Hindlimb muscle (tissue), 1 donor: ENCODE measurements at regions not wholly inside any gene's neighbourhood (a gene's known extent, or its start where the extent isn't known, plus 50 kb on each side); places are given as distances from the start of the nearest gene placed in this dataset.
A peak's percentile ranks its signal among the peaks of the same experiment; 100 is the strongest.
"Not testable (repeated sequence)": the region's sequence is repeated elsewhere in the genome, so short reads cannot be mapped to it uniquely, and the experiment has no call there.

Experiments used
- DNase-seq: peaks from one replicate; pipeline ENCODE4 v3.0.0-alpha.2; 2013

DNA sequence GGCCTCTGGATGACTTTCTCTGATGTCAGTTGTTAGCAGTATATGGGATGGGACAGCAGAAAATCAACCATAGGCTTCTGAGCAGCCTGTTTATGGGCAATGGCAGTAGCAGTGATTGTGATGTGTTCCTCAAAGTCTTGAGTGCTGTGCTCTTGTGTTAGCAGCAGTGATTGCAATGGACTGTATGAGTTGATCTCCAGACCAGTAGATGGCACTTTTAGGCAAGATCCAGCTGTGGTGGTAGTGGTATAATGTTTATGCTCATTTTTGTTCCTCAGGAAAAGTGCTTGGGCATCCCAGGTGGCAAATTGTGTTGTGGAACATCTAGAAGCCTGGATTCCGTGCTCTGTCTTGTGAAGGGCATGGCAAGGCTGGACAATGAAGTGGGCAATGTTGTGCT, 181.6 kb upstream of the SYNCRIP start:
- DNase-seq = no peak

- DNase-seq = no peak
These were observed 167.9 kb upstream of the SYNCRIP start for GRCh38 chr6:85810558-85810957.

DNA sequence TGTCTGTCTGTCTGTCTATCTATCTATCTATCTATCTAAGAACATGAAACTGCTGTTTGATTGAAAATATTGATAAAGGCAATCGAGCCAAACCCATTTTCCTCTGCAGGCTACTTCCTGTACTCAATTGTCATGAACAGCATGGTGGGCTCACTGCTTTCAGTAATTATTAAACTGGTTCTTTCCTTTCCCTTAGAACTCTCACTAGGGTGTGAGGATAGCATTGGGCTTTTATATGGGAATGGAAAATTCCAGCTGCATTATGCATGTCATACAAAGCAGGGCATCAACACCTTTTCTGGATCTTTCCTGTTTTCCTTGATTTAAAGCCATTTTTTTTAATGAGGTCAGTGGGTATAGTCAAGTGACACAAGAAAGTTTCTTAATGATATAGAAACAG, 161.0 kb upstream of the SYNCRIP start:
- DNase-seq = no peak

DNA sequence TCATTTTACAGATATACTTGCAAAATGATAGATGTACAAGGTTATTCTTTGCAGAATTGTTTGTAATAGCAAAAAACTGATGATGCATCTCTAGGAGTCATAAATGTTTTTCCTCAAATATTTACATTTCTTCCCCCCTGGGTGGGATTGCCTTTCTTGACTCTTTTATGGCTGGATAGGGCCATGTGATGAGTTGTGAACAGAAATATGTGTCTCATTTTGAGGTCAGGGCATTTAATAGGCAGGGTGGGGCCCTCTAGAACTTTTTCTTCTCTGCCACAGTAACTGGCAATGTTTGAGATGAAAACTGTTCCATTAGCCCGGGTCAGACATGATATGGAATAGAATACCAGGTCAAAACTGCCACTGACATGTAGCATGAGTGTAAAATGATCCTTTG, 159.5 kb upstream of the SYNCRIP start:
- no peak for DNase-seq

GRCh38 chr6:85798931-85799652, 156.4 kb upstream of the SYNCRIP start:
- DNase-seq = no peak

- DNase-seq = no peak
These were observed 155.3 kb upstream of the SYNCRIP start for GRCh38 chr6:85797993-85798392.

GRCh38 chr6:85795945-85796344, 153.3 kb upstream of the SYNCRIP start:
- DNase-seq = no peak

- no peak for DNase-seq
These were observed 149.6 kb upstream of the SYNCRIP start for GRCh38 chr6:85792254-85792653.

GRCh38 chr6:85775883-85776282, 133.2 kb upstream of the SYNCRIP start:
- no peak for DNase-seq

- no peak for DNase-seq
These were observed 130.0 kb upstream of the SYNCRIP start for GRCh38 chr6:85772641-85773040.

- DNase-seq = no peak
These were observed 129.3 kb upstream of the SYNCRIP start for GRCh38 chr6:85771925-85772430.

GRCh38 chr6:85771455-85771854, 128.8 kb upstream of the SYNCRIP start:
- DNase-seq = no peak

- no peak for DNase-seq
These were observed 122.2 kb upstream of the SYNCRIP start for GRCh38 chr6:85764844-85765243.

GRCh38 chr6:85756982-85757381, 114.3 kb upstream of the SYNCRIP start:
- peak; percentile 3 for DNase-seq

DNA sequence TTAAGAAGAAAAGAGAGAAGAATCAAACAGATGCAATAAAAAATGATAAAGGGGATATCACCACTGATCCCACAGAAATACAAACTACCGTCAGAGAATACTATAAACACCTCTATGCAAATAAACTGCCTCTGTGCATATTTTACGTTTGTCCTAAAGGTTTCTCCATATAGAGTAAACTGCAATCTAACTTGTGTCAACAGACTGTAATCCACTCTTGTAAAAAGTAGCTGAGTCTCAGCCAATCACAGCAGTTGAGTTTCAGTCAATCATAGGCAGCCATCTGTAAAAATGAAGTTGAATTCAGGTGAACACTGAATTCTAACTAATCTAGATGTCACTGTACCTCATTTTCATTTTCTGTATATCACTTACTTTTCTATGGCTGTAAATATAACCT, 112.2 kb upstream of the SYNCRIP start:
- no peak for DNase-seq

DNA sequence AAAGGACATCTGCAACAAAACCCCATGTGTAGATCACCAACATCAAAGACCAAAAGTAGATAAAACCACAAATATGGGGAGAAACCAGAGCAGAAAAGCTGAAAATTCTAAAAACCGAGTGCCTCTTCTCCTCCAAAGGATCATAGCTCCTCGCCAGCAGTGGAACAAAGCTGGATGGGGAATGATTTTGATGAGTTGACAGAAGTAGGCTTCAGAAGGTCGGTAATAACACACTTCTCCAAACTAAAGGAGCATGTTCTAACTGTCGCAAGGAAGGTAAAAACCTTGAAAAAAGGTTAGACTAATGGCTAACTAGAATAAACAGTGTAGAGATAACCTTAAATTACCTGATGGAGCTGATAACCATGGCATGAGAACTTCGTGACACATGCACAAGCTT, 109.9 kb upstream of the SYNCRIP start:
- DNase-seq = no peak

DNA sequence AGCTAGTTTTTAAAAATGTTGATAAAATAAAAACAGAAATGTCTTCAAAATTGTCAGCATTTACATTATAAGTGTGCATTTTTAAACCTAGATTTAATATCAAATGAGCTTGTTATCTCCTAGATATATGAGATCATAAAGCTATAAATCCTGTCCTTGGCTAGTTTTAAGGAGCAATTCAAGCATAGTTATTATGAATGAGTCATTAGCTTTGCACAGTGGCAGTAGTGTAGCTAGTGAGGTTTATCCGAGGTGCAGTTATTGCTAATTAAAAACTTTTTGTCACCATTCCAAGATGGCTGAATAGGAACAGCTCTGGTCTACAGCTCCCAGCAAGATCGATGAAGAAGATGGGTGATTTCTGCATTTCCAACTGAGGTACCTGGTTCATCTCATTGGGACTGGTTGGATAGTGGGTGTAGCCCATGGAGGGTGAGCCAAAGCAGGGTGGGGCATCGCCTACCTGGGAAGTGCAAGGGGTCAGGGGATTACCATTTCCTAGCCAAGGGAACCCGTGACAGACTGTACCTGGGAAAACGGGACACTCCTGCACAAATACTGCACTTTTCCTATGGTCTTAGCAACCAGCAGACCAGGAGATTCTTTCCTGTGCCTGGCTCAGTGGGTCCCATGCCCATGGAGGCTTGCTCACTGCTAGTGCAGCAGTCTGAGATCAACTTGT, 108.8 kb upstream of the SYNCRIP start:
- DNase-seq = no peak

- not testable (repeated sequence) for DNase-seq
These were observed 107.5 kb upstream of the SYNCRIP start for GRCh38 chr6:85750146-85750545.

- no peak for DNase-seq
These were observed 106.5 kb upstream of the SYNCRIP start for GRCh38 chr6:85749236-85749635.

GRCh38 chr6:85747666-85748065, 105.0 kb upstream of the SYNCRIP start:
- DNase-seq = no peak

- no peak for DNase-seq
These were observed 104.4 kb upstream of the SYNCRIP start for GRCh38 chr6:85747093-85747492.

- DNase-seq = no peak
These were observed 101.8 kb upstream of the SYNCRIP start for GRCh38 chr6:85744433-85744970.

GRCh38 chr6:85726206-85726605, 83.5 kb upstream of the SYNCRIP start:
- no peak for DNase-seq

- DNase-seq = no peak
These were observed 73.1 kb upstream of the SYNCRIP start for GRCh38 chr6:85715797-85716196.
